DMS153 (cell line): ENCODE measurements at regions not wholly inside any gene's neighbourhood (a gene's known extent, or its start where the extent isn't known, plus 50 kb on each side); places are given as distances from the start of the nearest gene placed in this dataset.
A peak's percentile ranks its signal among the peaks of the same experiment; 100 is the strongest.

ENCODE experiments used
- DNase-seq: peaks from one replicate; lab custom pipeline; 2025; lab: John Stamatoyannopoulos, UW

DNA sequence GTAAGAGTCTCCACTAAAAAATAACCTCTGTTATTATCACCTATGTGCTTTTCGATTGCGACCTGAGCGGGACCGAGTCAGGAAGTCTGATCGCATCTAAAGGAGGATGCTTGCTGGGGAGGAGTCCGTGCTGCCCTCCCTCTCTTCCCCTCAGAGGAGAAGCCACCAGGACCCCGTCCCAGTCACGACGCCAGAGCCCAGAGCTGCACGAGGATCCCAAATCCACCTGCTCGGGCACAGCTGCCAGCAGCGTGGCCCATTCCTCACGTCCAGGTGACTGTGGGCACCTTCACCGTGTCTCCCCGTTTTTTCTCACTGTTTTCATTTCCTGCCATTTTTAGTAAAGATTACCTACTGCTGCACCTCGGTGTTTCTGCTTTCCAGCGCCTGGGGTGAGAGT is 390.3 kb downstream of the BRD1 start:
- no peak for DNase-seq

DNA sequence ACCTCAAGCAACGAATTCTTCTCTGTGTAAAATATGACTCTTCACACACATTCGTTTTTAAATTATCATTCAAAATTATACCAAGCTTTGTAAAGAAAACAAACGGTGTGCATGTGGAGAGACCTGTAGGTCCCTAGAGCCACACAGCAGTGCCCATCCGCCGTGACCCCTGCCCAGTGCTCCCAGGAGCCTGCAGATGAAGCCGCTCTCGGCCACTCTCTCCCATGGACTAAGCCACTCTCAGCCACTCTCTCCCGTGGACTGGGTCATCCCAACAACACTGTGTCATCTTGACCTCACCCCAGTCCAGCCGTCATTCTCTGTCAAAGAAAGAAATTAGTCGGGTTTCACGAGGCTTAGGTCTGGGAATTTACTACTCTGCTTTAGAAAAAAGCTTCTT is 391.6 kb downstream of the BRD1 start:
- DNase-seq: no peak

DNA sequence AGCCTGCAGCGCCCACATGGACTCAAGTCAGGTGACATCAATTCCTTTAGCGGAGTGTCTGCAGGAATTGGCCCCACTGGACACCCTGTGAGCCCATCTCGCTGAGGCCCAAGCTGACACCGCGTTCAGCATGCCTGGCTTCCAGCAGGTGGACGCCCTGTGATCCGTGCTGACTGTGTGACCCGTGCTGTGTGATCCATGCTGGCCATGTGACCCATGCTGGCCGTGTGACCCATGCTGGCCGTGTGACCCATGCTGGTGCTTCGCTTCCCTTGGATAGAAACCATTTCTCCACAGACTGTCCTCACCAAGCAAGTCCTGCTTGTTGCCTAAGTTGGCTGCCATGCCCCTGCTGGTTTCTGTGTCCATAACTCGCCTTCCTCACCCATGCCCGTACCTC is 392.1 kb downstream of the BRD1 start:
- no peak for DNase-seq

DNA sequence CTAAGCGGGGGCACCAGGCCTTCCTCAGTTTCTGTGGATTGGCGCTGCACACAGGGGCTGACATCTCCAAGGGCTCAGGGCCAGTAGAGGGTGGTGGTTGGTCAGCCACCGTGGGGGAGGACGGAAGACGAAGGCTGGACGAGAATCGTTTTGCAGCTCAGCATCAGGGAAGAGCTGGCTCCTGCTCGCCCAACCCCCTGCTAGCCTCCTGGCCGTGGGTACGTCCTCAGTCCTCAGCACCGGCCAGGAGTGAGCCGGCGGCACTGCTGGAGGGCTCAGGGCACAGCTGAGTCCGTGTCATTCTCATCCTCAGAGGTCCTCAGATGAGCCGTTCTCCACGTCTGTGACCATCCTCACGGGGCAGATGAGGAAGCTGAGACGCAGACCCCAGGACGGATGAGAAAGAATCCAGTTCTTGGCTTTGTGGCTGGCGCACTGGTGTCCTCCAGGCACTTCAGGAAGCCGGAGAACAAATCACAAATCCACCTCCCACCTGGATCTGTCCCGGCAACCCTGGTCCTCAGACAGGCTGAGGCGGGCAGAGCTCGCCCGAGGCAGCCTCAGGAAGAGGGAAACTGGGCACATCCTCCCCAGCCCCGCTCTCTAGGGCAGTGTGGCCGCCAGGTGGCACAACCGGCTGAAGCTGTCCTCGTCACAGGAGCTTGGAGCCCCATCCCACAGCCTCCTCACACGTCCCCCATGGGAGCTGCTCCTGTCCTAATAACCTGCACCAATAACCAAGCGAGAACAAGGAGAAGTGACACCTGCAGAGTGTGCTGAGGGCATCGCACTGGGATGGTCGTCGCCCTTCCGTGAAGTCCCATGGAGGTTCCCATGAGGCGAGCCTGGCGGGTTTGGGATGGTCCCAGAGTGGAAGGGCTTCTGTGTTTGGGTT is 393.7 kb downstream of the BRD1 start:
- peak; percentile 41 for DNase-seq

- DNase-seq: no peak
These were observed 394.7 kb downstream of the BRD1 start for GRCh38 chr22:49432897-49433443.

DNA sequence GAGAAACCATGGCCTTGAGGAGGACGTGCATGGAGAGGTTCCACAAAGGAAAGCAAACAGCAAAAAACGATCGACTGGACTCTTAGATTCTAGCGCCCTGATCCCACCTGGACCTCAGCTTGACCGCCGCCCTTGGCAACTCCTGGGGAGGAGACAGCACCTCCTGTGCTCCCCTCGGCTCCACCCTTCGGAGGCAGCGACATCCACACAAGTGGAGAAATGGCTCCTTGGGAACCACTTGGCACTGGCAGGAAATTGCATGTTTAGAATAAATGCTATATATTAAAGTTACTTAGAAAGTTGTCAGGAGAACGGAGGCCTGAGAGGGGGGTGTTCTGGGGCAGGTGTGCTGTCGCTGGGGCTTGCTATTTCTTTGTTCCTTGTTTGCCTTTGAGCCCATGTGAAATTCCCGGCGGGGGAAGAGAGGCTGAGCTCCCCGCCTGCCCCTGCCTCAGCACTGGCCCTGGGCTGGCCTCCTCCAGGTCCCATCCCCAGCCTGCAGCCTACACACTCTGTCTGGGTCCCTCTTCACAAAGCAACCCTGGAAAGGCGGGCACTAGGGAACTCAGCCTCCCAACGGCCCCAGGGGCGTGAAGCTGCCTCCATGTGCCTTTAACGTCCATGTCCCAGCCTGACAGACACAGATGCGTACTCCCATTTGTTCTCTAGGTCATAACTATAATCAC is 395.3 kb downstream of the BRD1 start:
- no peak for DNase-seq

- DNase-seq: no peak
These were observed 396.1 kb downstream of the BRD1 start for GRCh38 chr22:49431551-49431950.

DNA sequence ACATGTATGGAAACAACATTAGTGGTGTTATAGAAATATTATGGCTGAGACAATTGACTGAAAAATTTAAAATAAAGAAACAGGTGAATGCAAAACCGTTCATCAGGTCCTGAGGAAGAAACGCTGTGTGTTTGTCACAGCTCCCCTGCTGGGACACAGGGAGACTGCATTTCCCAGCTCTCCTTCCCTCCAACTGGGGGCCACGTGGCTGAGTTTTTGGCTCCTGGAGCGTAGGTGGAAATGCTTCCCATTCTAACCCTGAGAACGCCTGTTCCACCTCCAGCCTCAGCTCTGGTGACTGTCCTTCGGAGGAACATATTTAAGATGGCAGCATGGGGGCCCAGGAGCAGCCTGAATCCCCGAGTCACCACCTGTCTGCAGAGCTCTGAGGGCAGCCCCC is 398.6 kb downstream of the BRD1 start:
- DNase-seq: no peak

GRCh38 chr22:49427941-49428340 is 399.7 kb downstream of the BRD1 start:
- no peak for DNase-seq

GRCh38 chr22:49427341-49427740 is 400.3 kb downstream of the BRD1 start:
- DNase-seq: no peak

DNA sequence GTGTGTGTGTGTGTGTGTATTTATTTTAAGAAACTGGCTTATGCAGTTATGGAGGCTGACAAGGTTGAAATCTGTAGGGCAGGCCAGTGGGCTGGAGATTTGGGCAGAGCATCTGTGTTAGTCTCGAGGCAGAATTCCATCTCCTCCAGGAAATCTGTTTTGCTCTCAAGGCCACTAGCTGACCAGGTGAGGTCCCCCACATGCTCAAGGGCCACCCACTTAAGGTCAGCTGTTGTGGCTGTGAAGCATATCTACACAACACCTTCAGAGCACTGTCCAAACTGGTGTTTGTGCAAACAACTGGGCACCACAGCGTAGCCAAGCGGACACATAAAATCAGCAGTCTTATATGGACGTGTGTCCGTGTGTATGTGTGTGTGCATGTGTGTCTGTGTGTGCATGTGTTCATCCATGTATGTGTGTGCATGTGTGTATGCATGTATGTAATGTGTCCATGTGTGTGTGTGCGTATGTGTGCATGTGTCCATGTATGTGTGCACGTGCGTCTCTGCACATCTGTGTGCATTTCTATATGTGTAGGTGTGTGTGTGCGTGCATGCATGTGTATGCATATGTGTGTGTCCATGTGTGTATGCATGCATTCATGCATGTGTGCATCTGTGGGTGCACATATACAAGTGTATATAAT is 400.9 kb downstream of the BRD1 start:
- no peak for DNase-seq

DNA sequence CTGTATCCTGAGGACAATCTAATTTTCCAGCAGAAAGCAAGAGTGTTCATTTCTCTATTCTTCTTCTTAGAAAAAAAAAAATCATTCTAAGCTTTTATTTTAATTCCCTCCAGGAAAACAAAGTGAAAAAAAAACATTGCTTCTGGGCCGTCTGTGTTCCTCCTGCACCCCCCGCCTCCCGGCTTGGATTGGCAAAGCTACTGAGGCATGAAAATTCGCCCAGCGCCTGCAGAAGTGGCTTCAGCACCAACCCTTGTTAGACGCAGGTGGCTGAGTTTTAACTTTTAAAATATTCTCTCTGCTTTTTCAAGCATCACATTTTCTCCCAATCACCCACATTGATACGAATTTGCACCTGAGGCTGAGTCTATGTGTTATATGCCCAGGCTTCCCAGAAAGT is 401.6 kb downstream of the BRD1 start:
- no peak for DNase-seq

DNA sequence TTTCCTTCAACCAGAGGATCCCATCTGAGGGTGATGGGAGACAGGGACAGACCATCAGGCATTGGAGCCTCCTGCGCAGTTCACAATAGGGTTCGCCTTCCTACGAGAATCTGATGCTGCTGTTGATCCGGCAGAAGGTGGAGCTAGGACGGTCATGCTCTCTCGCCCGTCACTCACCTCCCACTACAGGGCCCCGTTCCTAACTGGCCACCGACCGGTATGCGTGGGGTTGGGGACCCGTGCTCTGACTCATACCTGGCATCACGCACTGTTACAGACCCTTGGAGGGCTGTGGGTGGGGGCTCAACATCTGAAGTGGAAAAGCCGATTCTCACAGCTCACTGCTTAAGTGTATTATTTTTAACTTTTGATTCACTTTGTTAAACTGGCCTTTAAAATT is 402.3 kb downstream of the BRD1 start:
- no peak for DNase-seq

GRCh38 chr22:49424893-49425270 is 402.8 kb downstream of the BRD1 start:
- no peak for DNase-seq

DNA sequence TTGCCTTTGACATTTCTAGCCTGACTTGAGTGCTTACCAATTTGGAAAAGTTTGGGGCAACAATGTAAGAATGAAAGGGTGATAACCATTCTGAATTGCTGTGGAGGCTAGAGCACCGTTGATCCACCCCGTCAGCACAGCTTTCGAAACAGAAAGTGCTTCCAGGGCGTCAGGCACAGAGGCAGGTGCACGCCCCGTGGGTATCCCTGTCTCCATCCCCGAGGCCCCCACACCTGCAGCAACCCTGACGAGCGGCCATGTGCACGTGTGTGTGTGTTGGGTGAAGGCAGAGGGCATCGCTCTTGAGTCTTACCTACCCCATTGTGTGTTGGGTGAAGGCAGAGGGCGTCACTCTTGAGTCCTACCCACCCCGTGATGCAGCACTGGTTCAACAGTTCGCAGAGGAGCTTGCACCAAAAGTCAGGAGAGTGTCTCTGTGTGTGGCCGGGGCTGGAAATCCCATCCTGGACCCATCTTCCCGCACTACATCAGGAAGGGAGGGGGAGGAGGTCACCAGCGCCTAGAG is 404.5 kb downstream of the BRD1 start:
- no peak for DNase-seq

GRCh38 chr22:49422701-49423100 is 405.0 kb downstream of the BRD1 start:
- DNase-seq: no peak

- no peak for DNase-seq
These were observed 407.0 kb downstream of the BRD1 start for GRCh38 chr22:49420651-49421050.

GRCh38 chr22:49419661-49420060 is 408.0 kb downstream of the BRD1 start:
- no peak for DNase-seq

DNA sequence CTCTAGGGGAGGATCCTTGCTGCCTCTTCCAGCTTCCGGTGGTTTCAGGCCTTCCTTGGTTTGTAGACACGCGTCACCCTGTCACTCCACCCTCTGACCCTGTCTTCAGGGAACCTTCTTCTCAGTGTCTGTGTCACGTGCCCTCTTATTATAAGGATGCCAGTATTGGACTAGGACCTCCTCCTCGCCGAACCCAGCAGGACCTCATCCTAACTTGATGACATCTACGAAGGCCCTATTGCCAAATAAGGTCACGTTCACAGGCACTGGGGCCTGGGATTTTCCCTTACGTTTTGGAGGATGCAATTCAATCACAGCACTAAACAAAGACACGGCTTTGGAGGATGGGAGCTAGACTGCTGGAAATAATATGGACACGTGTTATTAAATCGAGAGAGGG is 408.7 kb downstream of the BRD1 start:
- DNase-seq: no peak

DNA sequence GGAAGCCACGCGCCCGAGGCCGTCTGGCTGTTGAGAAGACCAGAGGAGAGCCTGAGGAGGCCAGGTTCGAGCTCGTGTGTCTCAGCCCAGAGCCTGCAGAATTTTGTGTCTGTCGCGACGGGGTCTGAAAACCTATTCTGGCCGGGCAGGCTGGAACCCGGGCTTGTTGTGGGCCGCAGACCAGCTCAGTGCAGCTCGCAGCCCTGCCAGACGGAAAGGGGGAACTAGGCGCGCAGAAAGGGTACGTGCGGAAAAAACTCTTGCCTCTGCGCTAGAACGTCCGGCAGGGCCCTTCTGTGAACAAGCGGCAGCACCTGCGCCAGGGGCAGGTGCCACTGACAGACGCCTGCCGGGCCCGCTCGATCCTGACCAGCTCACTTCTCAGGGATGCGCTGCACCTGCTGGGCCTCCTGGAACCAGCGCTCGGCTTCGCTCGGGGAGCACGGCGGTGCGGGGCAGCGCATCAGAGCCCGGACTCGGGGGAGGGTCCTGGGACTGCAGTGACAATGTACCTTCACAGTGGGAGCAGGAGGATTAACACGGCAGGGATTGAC is 409.3 kb downstream of the BRD1 start:
- DNase-seq: no peak

- DNase-seq: no peak
These were observed 409.8 kb downstream of the BRD1 start for GRCh38 chr22:49417833-49418232.

- DNase-seq: no peak
These were observed 410.3 kb downstream of the BRD1 start for GRCh38 chr22:49417326-49417725.
